Tibial artery (tissue), 4 donors: ENCODE measurements at regions not wholly inside any gene's neighbourhood (a gene's known extent, or its start where the extent isn't known, plus 50 kb on each side); places are given as distances from the start of the nearest gene placed in this dataset.

ENCODE experiments used
- DNase-seq, 2 donors: peaks; one replicate each; pipeline ENCODE4 v3.0.0-alpha.2; 2019
- H3K27ac ChIP-seq, 2 donors: fragments of 200-600 bp; sonication (generic) in 1 of 2; 1 replicate in 1 of 2; 2 replicates in 1 of 2; pipeline ENCODE4 v1.5.1; 2018 to 2019; ENCODE audit warnings: mild to moderate bottlenecking in 1 of 2
- H3K27me3 ChIP-seq, 2 donors: fragments of 200-600 bp; sonication (generic) in 1 of 2; one replicate each; pipeline versions ENCODE4 v1.5.1 to v1.6.0; 2016 to 2019
- H3K36me3 ChIP-seq, 3 donors: fragments of 200-600 bp; sonication (generic) in 2 of 3; one replicate each; pipeline ENCODE4 v1.5.1; 2016 to 2019; ENCODE audit warnings: mild to moderate bottlenecking in 2 of 3
- H3K4me1 ChIP-seq, 4 donors: fragments of 200-600 bp; sonication (generic) in 2 of 4; 1 replicate in 3 of 4; 2 replicates in 1 of 4; pipeline ENCODE4 v1.5.1; 2016 to 2019
- H3K4me3 ChIP-seq, 2 donors: fragments of 200-600 bp; sonication (generic) in 1 of 2; 1 replicate in 1 of 2; 2 replicates in 1 of 2; pipeline ENCODE4 v1.5.1; 2018 to 2019; ENCODE audit warnings: mild to moderate bottlenecking in 2 of 2
- H3K9me3 ChIP-seq, 3 donors: fragments of 200-600 bp; sonication (generic) in 1 of 3; one replicate each; pipeline ENCODE4 v1.5.1; 2016 to 2019
- intact Hi-C: fragments of 100-400 bp; cut with DNase I; formaldehyde crosslinking; loops from one replicate; pipeline ENCODE4 v1.15.0; 2023; ENCODE audit warnings: low total_unique reads
- TF ChIP-seq, protein P1 (sequence below), 2 experiments: fragments of 200-600 bp in 1 of 2; fragments of 450-650 bp in 1 of 2; IDR thresholded peaks; one replicate each; pipeline ENCODE4 v1.5.1; 2017 to 2019; ENCODE audit warnings: antibody characterized with exemption in 2 of 2, mild to moderate bottlenecking in 1 of 2, moderate library complexity in 1 of 2

DNA sequence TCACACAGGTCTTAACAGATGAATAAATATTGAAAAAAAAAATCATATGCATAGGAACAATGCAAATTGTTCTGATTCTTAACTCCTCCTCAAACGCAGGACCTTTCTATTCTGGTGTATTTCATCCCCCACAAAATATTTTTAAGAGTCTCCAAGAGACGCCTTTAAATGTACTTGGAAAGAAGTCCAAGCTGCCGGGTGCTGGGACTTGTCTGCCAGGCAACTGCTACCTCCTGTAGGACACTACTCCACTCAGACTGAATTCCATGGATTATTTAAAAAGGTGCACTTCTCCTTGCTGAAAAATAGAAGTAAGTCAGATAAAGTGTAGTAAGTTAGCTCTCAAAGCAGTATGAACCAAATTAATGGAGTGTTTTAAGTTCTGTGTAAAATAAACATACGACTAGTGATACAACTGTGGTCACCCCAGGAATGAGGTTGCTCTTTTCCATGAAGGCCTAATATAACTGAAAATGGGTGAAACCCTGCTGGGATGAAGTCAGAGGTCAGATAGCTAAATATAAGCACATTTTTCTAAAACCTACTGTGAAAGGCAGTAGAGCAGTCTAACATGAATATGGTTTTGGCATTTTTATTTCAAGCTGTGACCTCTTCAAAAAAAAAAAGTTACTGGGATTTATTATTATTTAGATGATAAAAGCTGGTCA lies 189.2 kb upstream of the PBX1 start:
- TF ChIP-seq, protein P1, sequence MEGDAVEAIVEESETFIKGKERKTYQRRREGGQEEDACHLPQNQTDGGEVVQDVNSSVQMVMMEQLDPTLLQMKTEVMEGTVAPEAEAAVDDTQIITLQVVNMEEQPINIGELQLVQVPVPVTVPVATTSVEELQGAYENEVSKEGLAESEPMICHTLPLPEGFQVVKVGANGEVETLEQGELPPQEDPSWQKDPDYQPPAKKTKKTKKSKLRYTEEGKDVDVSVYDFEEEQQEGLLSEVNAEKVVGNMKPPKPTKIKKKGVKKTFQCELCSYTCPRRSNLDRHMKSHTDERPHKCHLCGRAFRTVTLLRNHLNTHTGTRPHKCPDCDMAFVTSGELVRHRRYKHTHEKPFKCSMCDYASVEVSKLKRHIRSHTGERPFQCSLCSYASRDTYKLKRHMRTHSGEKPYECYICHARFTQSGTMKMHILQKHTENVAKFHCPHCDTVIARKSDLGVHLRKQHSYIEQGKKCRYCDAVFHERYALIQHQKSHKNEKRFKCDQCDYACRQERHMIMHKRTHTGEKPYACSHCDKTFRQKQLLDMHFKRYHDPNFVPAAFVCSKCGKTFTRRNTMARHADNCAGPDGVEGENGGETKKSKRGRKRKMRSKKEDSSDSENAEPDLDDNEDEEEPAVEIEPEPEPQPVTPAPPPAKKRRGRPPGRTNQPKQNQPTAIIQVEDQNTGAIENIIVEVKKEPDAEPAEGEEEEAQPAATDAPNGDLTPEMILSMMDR (IDR thresholded peaks at IDR 0.05), result no peak
- H3K27me3 ChIP-seq, result no peaks in the 10 kb centered on the region
- no peak for DNase-seq
- H3K4me3 ChIP-seq, result no peak overlapping the region
- peaks cover 4 to 16% (median 6%) of the 10 kb centered on the region in 3 donors for H3K9me3 ChIP-seq
- intact Hi-C loops, result no loop called here
- H3K36me3 ChIP-seq, result no peaks in the 10 kb centered on the region
- H3K27ac ChIP-seq, result peak overlapping the region; percentile 17 to 31
- H3K4me1 ChIP-seq, result peaks cover 0 to 17% (median 7%) of the 10 kb centered on the region in 4 donors

DNA sequence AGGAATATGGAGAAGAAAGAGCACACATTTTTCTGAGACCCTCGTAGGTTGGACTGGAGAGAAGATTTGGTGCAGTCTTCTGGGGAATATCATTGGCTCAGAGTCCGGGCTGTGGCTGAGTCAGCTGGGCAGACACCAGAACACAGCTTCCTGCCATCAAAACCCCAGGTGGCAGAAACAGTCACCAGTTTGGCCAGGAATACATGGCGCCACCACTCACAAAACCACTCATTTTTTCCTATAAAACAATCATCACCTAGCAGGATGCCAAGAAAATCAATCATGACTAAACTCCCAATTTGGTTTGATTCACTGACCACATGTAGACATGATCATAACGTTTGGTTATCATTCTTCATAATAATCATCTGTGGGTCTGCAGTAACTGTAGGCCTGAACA lies 178.1 kb upstream of the PBX1 start:
- no peak overlapping the region for H3K4me3 ChIP-seq
- H3K36me3 ChIP-seq, result no peaks in the 10 kb centered on the region
- no peaks in the 10 kb centered on the region for H3K4me1 ChIP-seq
- H3K9me3 ChIP-seq, result no peaks in the 10 kb centered on the region
- TF ChIP-seq, protein P1 (IDR thresholded peaks at IDR 0.05), result no peak
- intact Hi-C loops, result no loop called here
- DNase-seq, result peak in 1 of 2 donors; percentile 23
- no peak overlapping the region for H3K27ac ChIP-seq
- H3K27me3 ChIP-seq, result no peaks in the 10 kb centered on the region

DNA sequence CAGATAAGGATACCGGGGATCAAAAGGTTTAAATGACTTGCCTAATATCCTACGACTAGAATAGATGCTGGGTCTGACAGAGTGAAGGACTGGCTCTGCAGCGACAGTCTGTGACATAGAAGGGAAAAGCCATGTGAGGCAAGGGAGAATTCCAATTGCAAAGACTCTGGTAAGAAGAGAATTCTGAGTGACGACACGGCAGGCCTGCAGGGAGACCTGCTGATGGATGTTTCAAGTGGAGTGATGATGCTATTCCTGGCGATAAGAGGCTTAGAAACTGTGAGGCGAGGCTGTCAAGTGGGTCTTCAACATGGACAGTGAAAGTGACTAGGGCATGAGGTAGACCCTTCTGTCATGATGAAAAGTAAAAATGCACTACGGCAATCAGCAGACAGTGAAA lies 176.6 kb upstream of the PBX1 start:
- H3K27ac ChIP-seq, result no peak overlapping the region
- H3K27me3 ChIP-seq, result no peaks in the 10 kb centered on the region
- H3K36me3 ChIP-seq, result no peaks in the 10 kb centered on the region
- TF ChIP-seq, protein P1 (IDR thresholded peaks at IDR 0.05), result no peak
- H3K4me1 ChIP-seq, result no peaks in the 10 kb centered on the region
- no peak for DNase-seq
- H3K4me3 ChIP-seq, result no peak overlapping the region
- no peaks in the 10 kb centered on the region for H3K9me3 ChIP-seq
- intact Hi-C loops, result no loop called here

DNA sequence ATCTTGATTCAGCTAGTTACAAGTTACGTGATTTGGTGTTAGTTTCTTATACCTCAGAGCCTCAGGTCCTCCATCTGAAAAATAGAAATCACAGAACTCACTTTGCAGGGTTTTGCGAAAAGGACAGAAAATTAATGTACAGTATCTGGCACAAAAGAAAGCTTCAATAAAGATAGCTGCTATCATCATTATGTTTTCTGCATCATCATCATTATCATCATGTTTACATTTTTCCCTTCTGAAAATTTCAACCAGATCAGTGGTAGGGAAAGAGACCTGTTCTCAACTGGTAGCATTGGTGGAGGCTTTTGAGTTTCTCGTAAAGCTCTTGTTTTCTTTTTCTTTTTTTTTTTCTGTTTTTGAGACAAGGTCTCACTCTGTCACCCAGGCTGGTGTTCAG lies 174.7 kb upstream of the PBX1 start:
- TF ChIP-seq, protein P1 (IDR thresholded peaks at IDR 0.05), result no peak
- no peaks in the 10 kb centered on the region for H3K36me3 ChIP-seq
- no peaks in the 10 kb centered on the region for H3K27me3 ChIP-seq
- no peaks in the 10 kb centered on the region for H3K4me1 ChIP-seq
- H3K27ac ChIP-seq, result no peak overlapping the region
- no peaks in the 10 kb centered on the region for H3K9me3 ChIP-seq
- no peak overlapping the region for H3K4me3 ChIP-seq
- DNase-seq, result no peak
- intact Hi-C loops, result no loop called here

DNA sequence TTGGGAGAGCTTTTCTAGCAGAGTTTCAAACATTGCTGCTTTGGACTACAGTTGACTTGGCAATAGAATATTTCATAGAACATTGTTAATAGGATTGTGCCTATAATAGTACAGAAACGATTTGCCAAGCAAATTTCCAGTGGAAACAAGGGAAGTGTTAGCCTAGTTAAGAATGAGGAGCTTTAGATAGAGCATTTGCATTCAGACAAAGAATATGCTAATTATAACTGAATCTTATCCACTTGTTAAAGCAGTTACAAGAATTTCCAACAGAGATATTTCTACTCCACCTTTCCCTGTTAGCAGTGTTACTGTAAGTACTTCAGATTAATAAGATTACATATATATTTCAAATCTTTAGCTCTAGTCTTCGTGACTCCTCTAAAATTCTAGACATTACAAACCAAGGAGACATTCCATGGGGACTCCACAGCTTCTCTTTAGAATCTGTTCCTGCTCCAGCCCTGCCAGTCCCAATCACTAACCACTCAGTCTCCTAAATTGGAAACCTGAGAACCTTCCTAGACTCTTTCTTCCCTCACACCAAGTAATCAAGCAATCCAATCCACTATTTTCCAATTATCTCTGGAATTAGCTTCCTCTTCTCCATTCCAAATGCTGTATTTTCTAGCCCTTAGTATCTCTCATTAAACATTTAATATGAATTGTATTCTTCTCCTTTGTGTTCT lies 141.8 kb upstream of the PBX1 start:
- no peaks in the 10 kb centered on the region for H3K27me3 ChIP-seq
- intact Hi-C loops, result no loop called here

More for the DNA sequence above, 141.8 kb upstream of the PBX1 start:
- no peak overlapping the region for H3K27ac ChIP-seq
- no peaks in the 10 kb centered on the region for H3K36me3 ChIP-seq
- H3K9me3 ChIP-seq, result no peaks in the 10 kb centered on the region
- no peaks in the 10 kb centered on the region for H3K4me1 ChIP-seq
- no peak for DNase-seq
- no peak overlapping the region for H3K4me3 ChIP-seq
- TF ChIP-seq, protein P1 (IDR thresholded peaks at IDR 0.05), result no peak
